PC-3 (cell line): ENCODE measurements at regions not wholly inside any gene's neighbourhood (a gene's known extent, or its start where the extent isn't known, plus 50 kb on each side); places are given as distances from the start of the nearest gene placed in this dataset.

ENCODE experiments used
- CTCF ChIP-seq: fragments of 300-600 bp; sonication (generic); conservative IDR thresholded peaks from 2 replicates; pipeline ENCODE4 v1.5.1; 2017; ENCODE audit warnings: antibody characterized with exemption, low read depth, mild to moderate bottlenecking, low read length
- EZH2 ChIP-seq: fragments of 300-600 bp; sonication (generic); IDR thresholded peaks from one replicate; pipeline ENCODE4 v1.6.1; 2017; ENCODE audit warnings: antibody characterized with exemption, mild to moderate bottlenecking, low read length; ENCODE audit not compliant: unreplicated experiment

GRCh38 chr2:7440977-7441376 is 523.8 kb downstream of the RNF144A start:
- TF ChIP-seq CTCF (no peak), EZH2 (no peak)
